Inflammatory macrophage treated with lipopolysaccharide for 4 hours (primary cell): ENCODE measurements at regions not wholly inside any gene's neighbourhood (a gene's known extent, or its start where the extent isn't known, plus 50 kb on each side); places are given as distances from the start of the nearest gene placed in this dataset.
"Not testable (repeated sequence)": the region's sequence is repeated elsewhere in the genome, so short reads cannot be mapped to it uniquely, and the experiment has no call there.

Experiments
- DNase-seq: peaks from one replicate; pipeline ENCODE4 v3.0.0-alpha.2; 2020

DNA sequence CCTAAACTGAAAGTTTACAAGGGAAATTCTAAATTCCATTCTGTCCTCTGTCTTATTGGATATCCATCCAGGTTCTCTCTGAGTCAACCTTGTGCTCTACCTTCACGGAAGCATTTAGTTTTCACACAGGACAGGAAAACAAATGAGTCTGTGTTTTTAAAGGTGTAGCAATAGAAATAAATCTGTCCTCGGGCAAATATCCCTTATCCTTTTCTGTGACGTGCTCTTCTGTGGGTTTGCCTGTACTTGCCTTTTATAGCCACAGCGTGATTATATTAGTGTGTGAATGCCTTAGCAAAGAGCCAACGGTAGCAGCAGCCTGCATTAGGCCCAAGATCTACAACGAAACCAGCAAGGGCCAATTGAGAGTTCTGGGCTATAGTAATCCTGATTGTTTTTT, 127.2 kb upstream of the PLSCR5 start:
- DNase-seq: no peak

GRCh38 chr3:146715170-146715569, 110.0 kb upstream of the PLSCR5 start:
- no peak for DNase-seq

DNA sequence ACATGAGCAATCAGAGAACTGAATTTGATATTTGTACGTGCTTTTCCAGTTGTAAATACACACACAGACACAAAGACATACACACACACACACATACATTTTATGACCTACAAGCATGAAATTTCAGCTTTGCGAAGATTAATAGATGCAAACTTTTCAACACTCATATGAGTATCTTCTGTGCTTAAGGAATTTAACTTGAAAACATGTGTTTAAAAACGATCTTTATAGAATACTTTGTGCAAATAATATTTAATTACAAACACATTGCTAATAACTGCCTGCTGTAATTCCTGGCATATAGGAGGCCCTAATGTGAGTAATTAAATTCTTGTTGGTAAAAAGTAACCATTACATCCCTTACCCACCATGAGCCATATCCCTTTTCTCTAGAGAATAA, 107.7 kb upstream of the PLSCR5 start:
- DNase-seq: no peak

DNA sequence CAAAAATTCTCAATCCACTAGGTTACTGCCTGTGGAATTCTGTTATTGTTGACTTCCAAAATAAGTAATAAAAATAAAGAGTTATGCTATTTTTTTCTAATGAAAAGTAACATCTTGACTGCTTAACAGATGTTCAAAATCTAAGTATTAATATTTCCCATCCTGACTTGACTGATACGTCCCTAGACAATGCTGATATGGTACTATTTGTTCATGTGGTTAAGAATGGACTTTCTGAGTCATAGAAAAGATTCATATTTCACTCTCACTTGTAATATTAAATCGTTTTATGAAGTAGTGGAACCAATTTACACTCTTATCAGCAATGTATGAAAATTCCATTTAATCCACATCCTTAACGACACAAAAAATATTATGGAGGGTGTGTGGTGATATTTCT, 104.8 kb upstream of the PLSCR5 start:
- no peak for DNase-seq

DNA sequence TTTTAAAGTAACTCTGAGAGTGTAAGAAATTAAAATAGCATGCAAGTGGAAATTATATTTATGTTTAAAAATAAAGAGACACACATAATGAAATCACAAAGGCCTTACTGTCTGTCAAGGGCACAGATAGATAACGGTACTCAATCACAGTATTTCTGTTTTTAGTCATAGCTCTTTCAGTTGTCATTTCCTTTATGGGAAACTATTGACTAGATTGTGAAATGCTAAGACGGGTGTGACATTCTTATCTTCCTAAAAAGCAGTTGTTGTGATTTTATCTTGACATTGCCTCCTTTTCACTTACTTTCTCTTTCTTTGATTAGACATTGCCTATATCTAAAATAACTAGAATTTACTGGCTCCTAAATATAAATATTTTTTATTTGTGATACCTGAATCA, 100.1 kb upstream of the PLSCR5 start:
- DNase-seq: no peak

DNA sequence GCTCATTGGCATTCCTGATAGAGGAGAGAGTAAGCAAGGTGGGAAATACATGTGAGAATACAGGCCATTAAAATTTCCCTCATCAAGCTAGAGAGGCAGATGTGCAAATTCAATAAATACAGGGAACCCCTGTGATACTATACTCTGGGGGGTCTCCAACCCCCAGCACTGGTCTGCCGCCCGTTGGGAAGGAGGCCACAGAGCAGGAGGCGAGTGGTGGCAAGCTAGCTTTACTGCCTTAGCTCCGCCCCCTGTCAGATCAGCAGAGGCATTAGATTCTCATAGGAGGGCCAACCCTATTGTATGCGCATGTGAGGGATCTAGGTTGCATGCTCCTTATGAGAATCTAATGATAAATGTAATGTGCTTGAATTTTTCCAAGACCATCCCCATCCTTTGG, 97.1 kb upstream of the PLSCR5 start:
- no peak for DNase-seq

- no peak for DNase-seq
These were observed 96.1 kb upstream of the PLSCR5 start for GRCh38 chr3:146701246-146701645.

DNA sequence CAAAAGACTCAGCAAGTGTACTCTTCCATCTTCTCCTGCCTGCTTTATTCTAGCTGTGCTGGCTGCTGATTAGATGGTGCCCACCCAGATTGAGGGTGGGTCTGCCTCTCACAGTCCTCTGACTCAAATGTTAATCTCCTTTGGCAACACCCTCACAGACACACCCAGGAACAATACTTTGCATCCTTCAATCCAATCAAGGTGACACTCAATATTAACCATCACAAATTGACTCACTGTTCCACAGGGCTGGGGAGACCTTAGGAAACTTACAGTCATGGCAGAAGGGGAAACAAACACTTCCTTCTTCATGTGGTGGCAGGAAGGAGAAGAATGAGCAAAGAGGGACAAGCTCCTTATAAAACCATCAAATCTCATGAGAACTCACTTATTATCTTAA, 94.9 kb upstream of the PLSCR5 start:
- not testable (repeated sequence) for DNase-seq

- no peak for DNase-seq
These were observed 87.1 kb upstream of the PLSCR5 start for GRCh38 chr3:146692254-146692653.

- no peak for DNase-seq
These were observed 80.1 kb upstream of the PLSCR5 start for GRCh38 chr3:146685050-146685814.

- DNase-seq: no peak
These were observed 77.0 kb upstream of the PLSCR5 start for GRCh38 chr3:146682171-146682570.

GRCh38 chr3:146680617-146681016, 75.5 kb upstream of the PLSCR5 start:
- DNase-seq: no peak

GRCh38 chr3:146679995-146680394, 74.8 kb upstream of the PLSCR5 start:
- no peak for DNase-seq

DNA sequence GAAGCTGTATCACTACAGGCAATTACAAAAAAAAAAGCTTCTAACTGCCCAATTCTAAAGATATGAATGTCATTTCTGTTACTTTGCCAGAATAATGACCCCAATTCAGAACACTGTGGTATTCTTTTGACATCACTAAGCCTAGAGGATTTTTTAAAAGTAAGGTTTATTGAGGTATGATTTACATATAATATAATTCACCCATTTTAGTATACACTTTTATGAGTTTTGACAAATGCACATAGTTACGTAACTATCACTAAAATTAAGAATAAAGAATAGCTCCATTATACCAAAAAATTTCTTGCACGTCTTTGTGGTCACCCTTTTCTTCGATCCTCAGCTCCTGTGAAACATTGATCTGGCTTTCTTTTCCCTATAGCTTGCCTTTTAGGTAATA, 74.0 kb upstream of the PLSCR5 start:
- DNase-seq: no peak

DNA sequence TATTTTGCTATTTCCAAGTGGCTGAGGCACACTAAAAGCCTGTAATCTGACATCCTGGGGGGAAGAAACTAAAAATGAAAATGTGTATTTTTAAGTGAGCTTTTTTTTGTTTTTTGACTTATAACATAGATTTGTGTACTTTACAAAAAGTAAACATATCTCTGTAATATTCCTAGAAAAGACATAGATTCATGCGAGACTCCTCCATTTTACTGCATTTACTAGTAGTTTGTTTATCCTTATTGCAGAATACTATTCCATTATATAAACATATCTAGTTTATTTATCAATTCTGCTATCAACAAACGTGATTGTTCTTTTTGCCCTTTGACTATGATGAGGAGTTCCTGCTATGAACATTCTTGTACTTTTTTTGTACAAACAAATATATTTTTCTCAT, 67.8 kb upstream of the PLSCR5 start:
- DNase-seq: no peak

DNA sequence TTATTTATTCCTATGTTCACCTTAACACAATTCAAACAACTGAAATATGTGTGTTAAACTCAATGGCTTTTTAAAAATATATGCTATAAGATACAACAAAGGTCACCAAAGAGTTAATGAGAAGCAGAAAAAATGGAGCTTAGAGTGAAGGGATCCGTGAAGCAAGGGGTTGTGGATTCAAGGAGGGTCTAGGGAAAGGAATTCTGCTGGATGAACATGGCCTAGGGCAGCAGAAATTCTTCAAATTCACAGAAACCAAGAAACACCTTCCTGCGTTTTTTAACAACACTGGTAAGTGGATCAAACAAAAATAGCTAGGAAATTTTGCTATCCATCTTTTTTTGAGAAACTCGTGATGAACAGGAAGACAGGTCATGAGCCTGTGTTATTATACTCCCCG, 59.3 kb upstream of the PLSCR5 start:
- DNase-seq: no peak

- DNase-seq: no peak
These were observed 53.7 kb upstream of the PLSCR5 start for GRCh38 chr3:146658841-146659240.

- DNase-seq: no peak
These were observed 50.3 kb upstream of the PLSCR5 start for GRCh38 chr3:146655333-146655996.
